ENCODE measurements at regions not wholly inside any gene's neighbourhood (a gene's known extent, or its start where the extent isn't known, plus 50 kb on each side); places are given as distances from the start of the nearest gene placed in this dataset.

DNA sequence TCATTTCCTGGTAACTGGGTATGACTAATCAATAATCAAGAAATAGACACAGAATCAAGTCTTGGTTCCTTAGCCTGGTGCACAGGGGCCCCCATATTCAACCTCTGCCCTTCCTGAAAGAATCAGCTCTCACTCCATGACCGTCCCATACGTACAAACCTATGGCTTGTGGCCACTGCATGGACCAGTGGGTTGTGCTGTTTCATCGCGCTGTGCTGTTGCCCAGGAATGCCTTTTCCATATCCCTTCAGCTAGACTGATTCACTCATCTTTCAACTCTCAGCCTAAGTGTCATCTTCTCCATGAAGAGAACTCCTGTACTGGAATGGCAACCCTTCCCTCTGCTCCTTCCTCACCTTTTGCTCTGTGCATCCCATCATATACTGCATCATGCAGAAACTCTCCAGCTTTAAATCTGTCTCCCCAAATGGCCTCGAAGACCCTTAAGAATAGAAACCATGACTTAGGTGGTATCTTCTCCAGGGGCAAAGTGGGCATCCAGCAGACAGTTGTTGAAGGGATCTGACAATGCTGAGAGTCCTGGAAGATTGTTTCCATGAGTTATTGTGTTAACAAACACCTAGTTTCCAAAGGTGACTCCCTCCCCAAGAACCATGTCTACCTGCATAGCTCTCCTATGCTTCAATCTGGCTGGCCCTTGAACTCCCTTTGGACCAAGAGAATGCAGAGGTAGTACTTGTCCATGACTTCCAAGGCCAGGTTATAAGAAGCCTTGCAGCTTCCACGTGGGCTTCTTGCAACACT lies 180.8 kb downstream of the ACTL7B start:
- no peak for DNase-seq

GRCh38 chr9:108673386-108673785 lies 182.4 kb downstream of the ACTL7B start:
- no peak for DNase-seq

DNA sequence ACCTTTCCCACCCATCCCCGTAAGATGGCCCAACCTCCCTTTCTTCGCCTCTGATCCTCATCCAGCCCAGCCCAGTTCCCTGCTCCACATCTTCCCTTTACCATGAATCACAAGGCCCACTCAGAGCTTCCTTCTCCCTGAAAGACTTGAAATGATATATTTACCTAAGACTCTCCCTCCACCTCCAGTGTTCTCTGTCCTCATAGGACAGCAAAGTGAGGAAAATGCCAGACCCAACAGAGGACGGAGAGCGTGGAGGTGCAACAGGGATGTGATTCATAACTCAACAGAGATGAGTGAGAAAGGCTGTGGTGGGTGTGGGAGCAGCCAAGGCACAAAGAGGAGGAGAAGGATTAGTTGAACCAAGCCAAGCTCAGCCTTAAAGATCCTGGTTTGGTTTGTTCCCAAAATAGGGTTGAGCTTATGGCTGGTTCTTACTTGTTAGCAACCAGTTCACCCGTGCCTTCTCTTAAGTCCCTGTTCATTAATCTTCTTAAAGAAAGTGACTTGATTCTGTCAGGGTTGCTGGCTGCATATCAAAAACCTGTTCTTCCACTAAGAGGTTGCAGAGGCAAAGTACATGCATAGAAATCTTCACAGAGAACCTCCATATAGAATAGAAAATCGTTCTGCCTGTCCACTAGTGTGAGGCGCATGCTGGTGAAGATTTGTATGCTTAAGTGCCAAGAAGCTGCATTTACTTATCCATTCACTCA lies 183.2 kb downstream of the ACTL7B start:
- no peak for DNase-seq

- no peak for DNase-seq
Observed at GRCh38 chr9:108671794-108672193, 184.0 kb downstream of the ACTL7B start.

- no peak for DNase-seq
Observed at GRCh38 chr9:108671176-108671575, 184.6 kb downstream of the ACTL7B start.

- DNase-seq: no peak
Observed at GRCh38 chr9:108668938-108669335, 186.8 kb downstream of the ACTL7B start.

DNA sequence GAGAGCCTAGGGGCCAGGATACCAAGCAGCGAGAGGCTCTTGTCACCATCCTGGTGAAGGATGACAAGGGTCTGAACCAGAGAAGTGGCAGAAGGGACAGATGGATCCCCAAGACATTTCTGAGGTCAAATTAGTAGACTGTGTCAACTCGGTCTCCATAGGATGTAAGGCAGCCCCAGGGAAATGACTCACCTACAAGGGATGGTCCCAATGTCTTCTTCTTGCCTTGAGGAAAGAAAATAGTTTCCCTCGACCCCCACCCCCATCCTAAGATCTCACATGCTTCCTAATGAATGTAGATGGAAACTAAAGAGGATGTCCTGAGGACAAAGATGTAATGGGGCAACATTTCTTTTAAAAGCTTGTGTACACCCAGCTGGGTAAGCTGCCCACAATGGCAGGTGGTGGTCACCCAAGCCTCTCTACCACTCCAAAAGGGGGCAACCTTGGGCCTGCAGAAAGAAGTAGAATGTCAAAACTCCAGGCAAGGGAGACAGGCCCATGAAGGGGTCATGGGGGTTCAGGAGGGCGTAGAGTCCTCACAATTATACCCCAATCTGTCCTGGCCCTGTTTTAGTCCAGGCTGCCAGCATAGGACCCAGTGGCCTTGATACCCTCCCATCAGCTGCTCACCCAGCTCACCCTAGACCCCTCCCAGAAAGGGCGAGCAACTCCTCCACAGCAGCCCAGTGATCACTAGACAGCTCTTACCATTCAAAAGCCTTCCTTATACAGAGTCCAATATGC lies 187.4 kb downstream of the ACTL7B start:
- DNase-seq: no peak

DNA sequence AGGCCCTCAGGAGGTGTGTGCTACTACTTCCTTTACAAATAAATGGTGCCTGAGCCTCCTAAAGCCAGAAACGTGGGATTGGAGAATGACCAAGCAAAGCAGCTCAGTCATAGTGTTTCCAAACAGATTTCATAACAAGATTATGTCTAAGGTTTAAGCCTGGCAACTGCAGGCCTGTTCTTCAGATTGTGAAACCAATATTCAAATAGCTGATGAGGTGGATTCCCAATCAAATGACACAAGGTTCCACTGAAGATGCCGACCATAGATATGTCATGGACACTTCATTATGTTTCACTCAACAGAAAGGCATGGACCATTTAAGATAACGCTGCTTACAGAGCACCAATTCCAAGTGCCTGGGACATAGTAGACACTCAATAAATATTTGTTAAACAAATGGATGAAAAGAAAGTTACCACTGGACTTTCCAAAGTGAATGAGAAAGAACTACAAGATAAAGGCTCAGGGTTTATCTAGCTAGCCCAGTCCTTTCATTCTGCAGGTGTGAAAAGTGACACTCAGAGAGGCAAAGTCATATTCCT lies 189.5 kb downstream of the ACTL7B start:
- no peak for DNase-seq

DNA sequence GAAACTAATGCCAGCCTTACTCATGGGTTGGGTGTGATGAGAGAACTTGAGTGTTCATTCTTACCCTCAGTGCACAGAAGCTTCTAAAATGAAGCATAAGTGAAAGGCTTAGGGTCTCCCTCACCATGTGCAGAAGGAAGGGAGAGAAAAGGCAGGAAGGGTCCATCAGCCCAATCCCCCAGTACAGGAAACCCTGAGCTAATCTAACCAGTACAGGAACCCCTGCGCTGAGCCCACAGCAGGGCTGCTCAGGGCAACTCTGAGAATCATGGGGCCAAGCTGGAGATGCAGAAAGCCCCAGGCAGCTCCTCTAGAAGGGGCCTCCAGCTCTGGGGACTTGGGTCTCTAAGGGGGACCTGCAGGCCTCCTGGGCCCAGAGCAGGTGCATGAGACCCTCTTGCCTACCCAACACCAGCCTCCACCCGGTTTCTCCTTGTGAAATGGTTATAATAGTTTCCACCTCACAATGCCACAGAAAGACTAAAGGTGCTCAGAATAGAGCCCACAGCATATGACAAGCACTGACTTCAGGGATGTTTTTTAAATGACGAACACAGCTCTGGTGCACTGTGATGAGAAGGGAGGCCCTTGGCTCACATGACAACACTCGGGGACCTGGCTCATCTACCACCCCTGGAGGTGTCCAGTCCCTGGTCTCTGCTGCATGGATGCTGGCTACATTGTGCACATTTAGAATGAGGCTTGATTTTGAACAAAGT lies 190.1 kb downstream of the ACTL7B start:
- no peak for DNase-seq

DNA sequence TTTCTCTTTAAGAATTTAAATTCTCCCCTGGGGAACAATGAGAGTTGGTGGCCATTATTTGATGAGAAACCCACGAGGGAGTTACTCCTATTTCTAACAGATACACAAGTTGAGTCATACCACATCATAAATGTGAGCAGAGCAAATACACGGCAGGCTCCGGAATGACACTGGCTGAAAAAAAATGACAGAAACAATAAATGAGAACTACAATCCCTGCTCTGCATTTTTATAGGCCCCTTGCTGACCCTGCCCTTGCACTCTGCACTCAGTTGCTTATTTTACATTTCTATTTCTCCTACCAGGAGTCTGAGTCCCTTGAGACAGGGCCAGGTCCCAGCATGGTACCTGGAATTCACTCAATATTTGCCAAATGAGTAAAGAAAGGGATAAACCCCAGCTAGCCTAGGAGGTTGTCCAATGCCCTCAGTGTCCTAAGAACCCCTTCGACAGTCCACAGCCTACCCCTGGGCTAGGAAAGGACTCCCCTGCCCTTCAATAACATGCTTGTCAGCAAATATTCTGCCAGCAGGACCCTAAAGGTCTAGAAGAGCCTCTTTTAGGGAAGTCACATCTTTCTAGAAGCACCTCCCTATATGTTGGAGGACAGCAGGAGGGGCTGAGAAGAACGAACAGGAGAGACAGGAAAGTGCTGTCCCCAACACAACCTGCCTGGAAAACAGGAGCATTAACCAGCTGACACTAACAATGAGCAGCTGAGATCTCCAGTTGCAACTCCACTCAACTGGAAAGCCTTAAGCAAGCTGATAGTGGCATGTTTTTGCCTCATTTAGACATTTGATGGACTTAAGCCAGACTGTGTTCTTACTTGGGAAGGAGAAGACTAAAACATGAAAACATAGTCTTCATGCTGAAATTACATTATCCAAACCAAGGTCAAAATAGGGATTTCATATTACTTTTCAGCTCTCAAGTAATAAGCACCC lies 191.2 kb downstream of the ACTL7B start:
- no peak for DNase-seq

- DNase-seq: no peak
Observed at GRCh38 chr9:108663422-108663821, 192.4 kb downstream of the ACTL7B start.

DNA sequence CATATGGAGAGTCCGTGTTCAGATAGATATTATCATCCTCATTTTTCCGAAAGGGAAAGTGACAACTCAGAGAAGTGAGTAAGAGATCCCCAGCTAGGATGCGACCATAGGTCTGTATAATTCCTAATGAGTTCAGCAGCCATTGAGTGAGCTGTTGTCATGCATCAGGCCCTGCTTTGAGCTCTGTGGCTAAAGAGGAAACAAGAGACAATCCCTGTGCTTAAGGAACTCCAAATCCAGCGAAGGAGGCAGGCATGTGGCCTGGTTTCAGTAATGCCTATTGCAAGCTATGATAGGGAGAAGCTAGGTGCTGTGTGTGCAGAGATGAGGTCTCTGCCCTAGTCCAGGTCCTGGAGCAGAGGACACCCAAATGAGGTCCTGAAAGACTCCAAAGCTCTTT lies 192.8 kb downstream of the ACTL7B start:
- no peak for DNase-seq

GRCh38 chr9:108662091-108662875 lies 193.5 kb downstream of the ACTL7B start:
- DNase-seq: no peak

- no peak for DNase-seq
Observed at GRCh38 chr9:108656566-108656965, 199.2 kb downstream of the ACTL7B start.

- no peak for DNase-seq
Observed at GRCh38 chr9:108655818-108656217, 200.0 kb downstream of the ACTL7B start.

- no peak for DNase-seq
Observed at GRCh38 chr9:108654566-108654965, 201.2 kb downstream of the ACTL7B start.

DNA sequence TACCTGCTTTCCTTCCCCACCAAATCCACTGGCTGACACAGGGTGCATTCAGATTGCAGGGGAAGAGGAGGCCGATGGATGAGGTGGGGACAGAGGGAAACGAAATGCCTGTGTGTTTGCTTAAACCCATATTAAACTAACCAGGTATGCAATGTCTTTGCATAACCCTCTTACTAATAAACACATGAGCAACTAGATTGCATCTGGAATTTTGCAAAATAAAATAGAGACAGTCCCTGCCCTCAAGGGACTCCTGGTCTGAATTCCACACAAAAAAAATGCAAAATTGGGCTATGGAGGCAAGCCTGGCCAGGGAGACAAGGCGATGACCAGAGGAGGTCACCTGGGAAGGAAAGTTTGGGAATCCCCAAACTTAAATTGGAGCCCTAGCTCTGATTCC lies 202.9 kb downstream of the ACTL7B start:
- no peak for DNase-seq

GRCh38 chr9:108650826-108651225 lies 205.0 kb downstream of the ACTL7B start:
- no peak for DNase-seq

DNA sequence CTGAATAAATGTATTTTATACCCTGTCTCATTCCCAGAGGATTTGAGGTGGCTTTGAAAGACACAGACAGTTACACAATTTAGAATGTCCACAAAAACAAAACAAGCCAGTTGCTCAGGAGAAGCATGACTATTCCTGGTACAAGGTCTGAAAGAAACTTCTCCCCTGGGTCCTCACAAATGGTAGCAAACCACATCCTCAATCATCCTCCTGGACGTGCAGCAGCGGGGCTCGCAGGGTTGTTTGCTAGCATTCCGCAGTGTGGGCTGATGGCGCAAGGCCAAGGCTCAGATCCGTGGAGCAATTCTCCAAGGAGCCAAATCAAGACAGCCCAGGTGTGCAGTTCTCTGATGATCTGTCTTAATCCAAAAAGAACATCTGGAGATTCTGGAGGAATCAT lies 210.3 kb downstream of the ACTL7B start:
- DNase-seq: no peak

DNA sequence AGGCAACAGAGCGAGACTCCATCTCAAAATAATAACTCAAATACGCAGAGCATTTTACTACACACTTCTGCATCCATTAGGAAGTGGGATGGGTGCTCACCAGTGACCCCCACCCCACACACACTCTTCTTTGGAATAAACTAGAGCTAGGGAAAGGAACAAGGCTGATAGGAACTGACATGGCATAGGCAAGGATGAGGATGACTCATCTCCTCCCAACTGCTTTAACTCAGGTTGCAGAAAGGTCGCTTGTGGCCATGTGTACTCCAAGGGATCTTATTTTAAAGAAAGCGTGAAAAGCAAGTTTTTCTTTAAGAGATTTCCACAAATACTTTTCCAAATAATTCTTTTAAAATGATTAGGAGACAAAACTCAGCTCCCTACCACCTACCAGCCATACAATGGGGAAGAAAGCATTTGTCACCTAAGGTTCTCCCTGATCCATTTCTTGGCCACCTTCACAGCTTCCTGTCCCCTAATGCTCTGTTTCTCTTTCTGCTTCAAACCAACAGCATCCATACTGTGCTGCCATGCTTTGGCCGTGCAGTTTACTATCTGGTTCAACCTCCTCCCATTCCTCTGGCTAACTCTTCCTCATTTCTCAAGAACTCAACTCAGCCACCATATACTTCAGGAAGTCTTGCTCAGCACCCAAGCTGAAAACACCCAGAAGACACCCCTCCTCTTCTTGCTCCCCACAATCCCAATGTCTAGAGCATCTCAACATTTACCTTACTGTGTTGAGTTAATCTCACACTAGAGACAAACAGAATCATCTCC lies 211.9 kb downstream of the ACTL7B start:
- DNase-seq: no peak

Measured in NCI-H2227 treated with DMSO at 0.1 percent for 48 hours (cell line).